HEK293 (cell line): ENCODE measurements at regions not wholly inside any gene's neighbourhood (a gene's known extent, or its start where the extent isn't known, plus 50 kb on each side); places are given as distances from the start of the nearest gene placed in this dataset.

Experiments used
- CTCF ChIA-PET: fragments of 350-600 bp; formaldehyde crosslinking; extraction: SDS; loops from one replicate; lab custom pipeline; 2021; ENCODE audit warnings: antibody characterized with exemption; lab: Yijun Ruan, JAX
- POLR2A ChIA-PET: fragments of 300-600 bp; formaldehyde crosslinking; extraction: SDS; loops from one replicate; lab custom pipeline; 2020; ENCODE audit warnings: antibody characterized with exemption, inconsistent platforms; lab: Yijun Ruan, JAX
- H3K27ac ChIP-seq: fragments of 200-500 bp; sonication (Bioruptor generic); 2 replicates; pipeline ENCODE4 v1.5.1; 2014; ENCODE audit warnings: low read depth, low read length, control low read depth, inconsistent platforms; ENCODE audit errors: extremely low read depth
- H3K36me3 ChIP-seq, 2 experiments: fragments of 200-500 bp in 1 of 2; sonication (Bioruptor generic) in 1 of 2; 1 replicate in 1 of 2; 2 replicates in 1 of 2; pipeline ENCODE4 v1.5.1; 2014 to 2017; ENCODE audit warnings: inconsistent platforms in 2 of 2, low read length in 2 of 2; ENCODE audit not compliant: control insufficient read depth in 2 of 2, insufficient read depth in 1 of 2
- H3K4me1 ChIP-seq: fragments of 200-500 bp; sonication (Bioruptor generic); 2 replicates; pipeline ENCODE4 v1.5.1; 2014; ENCODE audit warnings: mild to moderate bottlenecking, low read length, inconsistent platforms; ENCODE audit not compliant: control insufficient read depth, insufficient read depth
- H3K4me3 ChIP-seq: 2 replicates; pipeline ENCODE4 v1.5.1; 2011; ENCODE audit warnings: low read depth, mild to moderate bottlenecking, control low read depth, low read length, moderate library complexity
- H3K9me3 ChIP-seq: fragments of 200-500 bp; sonication (Bioruptor generic); 2 replicates; pipeline ENCODE4 v1.5.1; 2014; ENCODE audit warnings: low read depth, low read length, inconsistent platforms; ENCODE audit not compliant: control insufficient read depth, insufficient read depth
- FEZF1 ChIP-seq: fragments of 450-650 bp; formaldehyde crosslinking; IDR thresholded peaks from 2 replicates; pipeline ENCODE4 v1.5.1; 2016; ENCODE audit warnings: missing biosample characterization, missing genetic modification characterization
- GLIS2 ChIP-seq: fragments of 450-650 bp; formaldehyde crosslinking; IDR thresholded peaks from 2 replicates; pipeline ENCODE4 v1.5.1; 2016; ENCODE audit warnings: missing biosample characterization, missing genetic modification characterization
- HOXD13 ChIP-seq: sonication (generic); formaldehyde crosslinking; IDR thresholded peaks from 2 replicates; pipeline ENCODE4 v1.8.0; 2022; ENCODE audit warnings: missing genetic modification reagents, borderline replicate concordance
- KLF8 ChIP-seq: fragments of 450-650 bp; formaldehyde crosslinking; IDR thresholded peaks from 2 replicates; pipeline ENCODE4 v1.5.1; 2016; ENCODE audit warnings: missing biosample characterization, missing genetic modification characterization
- MZF1 ChIP-seq: fragments of 450-650 bp; formaldehyde crosslinking; IDR thresholded peaks from 2 replicates; pipeline ENCODE4 v1.5.1; 2017; ENCODE audit warnings: missing biosample characterization, missing genetic modification characterization, borderline replicate concordance
- SCRT1 ChIP-seq: fragments of 450-650 bp; formaldehyde crosslinking; IDR thresholded peaks from 2 replicates; pipeline ENCODE4 v1.5.1; 2016; ENCODE audit warnings: missing biosample characterization, missing genetic modification characterization, borderline replicate concordance
- SCRT2 ChIP-seq: fragments of 450-650 bp; formaldehyde crosslinking; IDR thresholded peaks from 2 replicates; pipeline ENCODE4 v1.5.1; 2016; ENCODE audit warnings: missing biosample characterization, missing genetic modification characterization
- YY2 ChIP-seq: fragments of 450-650 bp; formaldehyde crosslinking; IDR thresholded peaks from 2 replicates; pipeline ENCODE4 v1.5.1; 2016; ENCODE audit warnings: missing biosample characterization, missing genetic modification characterization
- ZBTB1 ChIP-seq: fragments of 450-650 bp; formaldehyde crosslinking; IDR thresholded peaks from 2 replicates; pipeline ENCODE4 v1.5.1; 2016; ENCODE audit warnings: missing biosample characterization, missing genetic modification characterization
- ZBTB48 ChIP-seq: fragments of 450-650 bp; formaldehyde crosslinking; IDR thresholded peaks from 2 replicates; pipeline ENCODE4 v1.5.1; 2016; ENCODE audit warnings: missing biosample characterization, missing genetic modification characterization
- ZBTB7A ChIP-seq: fragments of 450-650 bp; formaldehyde crosslinking; IDR thresholded peaks from 2 replicates; pipeline ENCODE4 v1.5.1; 2016; ENCODE audit warnings: low read depth, missing biosample characterization, missing genetic modification characterization
- ZFHX2 ChIP-seq: fragments of 450-650 bp; formaldehyde crosslinking; conservative IDR thresholded peaks from 2 replicates; pipeline ENCODE4 v1.5.1; 2016; ENCODE audit warnings: missing biosample characterization, missing genetic modification characterization
- ZNF133 ChIP-seq: fragments of 450-650 bp; formaldehyde crosslinking; IDR thresholded peaks from 2 replicates; pipeline ENCODE4 v1.5.1; 2016; ENCODE audit warnings: missing biosample characterization, missing genetic modification characterization
- ZNF214 ChIP-seq: fragments of 450-650 bp; formaldehyde crosslinking; IDR thresholded peaks from 2 replicates; pipeline ENCODE4 v1.5.1; 2017; ENCODE audit warnings: missing biosample characterization, mild to moderate bottlenecking, missing genetic modification characterization, borderline replicate concordance
- ZNF335 ChIP-seq: fragments of 450-650 bp; formaldehyde crosslinking; conservative IDR thresholded peaks from 2 replicates; pipeline ENCODE4 v1.5.1; 2016; ENCODE audit warnings: missing biosample characterization, missing genetic modification characterization
- ZNF391 ChIP-seq: fragments of 450-650 bp; formaldehyde crosslinking; IDR thresholded peaks from 2 replicates; pipeline ENCODE4 v1.5.1; 2016; ENCODE audit warnings: low read depth, missing biosample characterization, missing genetic modification characterization, borderline replicate concordance
- ZNF423 ChIP-seq: fragments of 450-650 bp; formaldehyde crosslinking; IDR thresholded peaks from 2 replicates; pipeline ENCODE4 v1.5.1; 2016; ENCODE audit warnings: missing biosample characterization, missing genetic modification characterization
- ZNF549 ChIP-seq: fragments of 450-650 bp; IDR thresholded peaks from 2 replicates; pipeline ENCODE4 v1.5.1; 2018; ENCODE audit warnings: missing biosample characterization, missing genetic modification characterization, mild to moderate bottlenecking, inconsistent platforms, moderate library complexity
- ZNF621 ChIP-seq: fragments of 450-650 bp; formaldehyde crosslinking; IDR thresholded peaks from 2 replicates; pipeline ENCODE4 v1.5.1; 2017; ENCODE audit warnings: missing biosample characterization, missing genetic modification characterization
- ZNF664 ChIP-seq: fragments of 450-650 bp; formaldehyde crosslinking; IDR thresholded peaks from 2 replicates; pipeline ENCODE4 v1.5.1; 2016; ENCODE audit warnings: missing biosample characterization, missing genetic modification characterization
- ZNF677 ChIP-seq: fragments of 450-650 bp; IDR thresholded peaks from 2 replicates; pipeline ENCODE4 v1.5.0; 2018; ENCODE audit warnings: missing biosample characterization, mild to moderate bottlenecking, missing genetic modification characterization, moderate library complexity
- TF ChIP-seq, protein P1 (sequence below): fragments of 450-650 bp; formaldehyde crosslinking; IDR thresholded peaks from 2 replicates; pipeline ENCODE4 v1.5.1; 2016; ENCODE audit warnings: missing biosample characterization, missing genetic modification characterization
- TF ChIP-seq, protein P2 (sequence below): fragments of 450-650 bp; formaldehyde crosslinking; IDR thresholded peaks from 2 replicates; pipeline ENCODE4 v1.5.1; 2016; ENCODE audit warnings: missing biosample characterization, missing genetic modification characterization
- TF ChIP-seq, protein P3 (sequence below): fragments of 450-650 bp; formaldehyde crosslinking; IDR thresholded peaks from 2 replicates; pipeline ENCODE4 v1.5.1; 2016; ENCODE audit warnings: missing biosample characterization, missing genetic modification characterization
- TF ChIP-seq, protein P4 (sequence below): fragments of 450-650 bp; IDR thresholded peaks from 2 replicates; pipeline ENCODE4 v1.5.1; 2018; ENCODE audit warnings: missing biosample characterization, mild to moderate bottlenecking, missing genetic modification characterization

DNA sequence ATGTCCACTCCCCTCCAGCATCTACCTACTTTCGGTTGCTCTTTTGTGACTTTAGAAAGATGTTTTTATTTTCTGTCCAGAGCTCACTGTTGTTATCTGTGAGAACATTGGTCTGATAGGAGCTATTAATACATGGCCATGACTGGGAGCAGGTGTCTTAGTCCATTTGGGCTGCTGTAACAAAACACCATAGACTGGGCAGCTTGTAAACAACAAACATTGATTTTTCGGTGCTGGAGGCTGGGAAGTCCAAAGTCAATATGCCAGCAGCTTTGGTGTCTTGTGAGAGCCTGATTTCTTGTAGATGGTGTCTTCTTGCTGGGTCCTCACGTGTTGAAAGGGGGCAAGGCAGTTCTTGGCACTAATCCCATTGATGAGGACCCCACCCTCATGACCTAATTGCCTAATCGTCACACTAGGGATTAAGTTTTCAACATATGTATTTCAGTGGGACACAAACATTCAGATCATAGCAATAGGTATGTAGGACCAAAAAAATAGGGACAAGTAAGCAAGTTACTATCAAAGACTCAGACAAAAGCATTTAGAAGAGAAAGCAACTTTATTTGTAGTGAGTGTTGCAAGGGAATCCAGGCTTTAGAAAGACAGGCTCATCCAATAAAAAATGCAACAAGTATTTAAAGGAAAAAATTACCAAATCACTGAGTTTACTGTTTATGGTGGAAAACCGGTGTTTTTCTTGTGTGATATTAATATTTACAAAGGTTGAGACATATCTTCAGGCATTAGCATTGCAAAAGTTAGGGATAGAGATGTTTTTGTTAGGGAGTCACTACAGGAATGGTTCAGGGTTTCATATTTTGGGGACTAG is 55.2 kb upstream of the WDR26 start:
- H3K36me3 ChIP-seq = no peaks in the 10 kb centered on the region
- ChIA-PET POLR2A (no interaction called here), CTCF (interaction anchor here (0.7 to 3.2 kb wide), 4 partner anchors 9 to 1151 kb away, joined by 3 to 17 read pairs (median 4); no protein-coding TSS in a partner anchor)
- TF ChIP-seq ZNF214 (tag by site-specific recombination) (no peak), ZNF549 (tag by site-specific recombination) (peak; percentile 70), ZNF335 (tag by site-specific recombination) (peak; percentile 61), ZNF621 (no peak), SCRT2 (tag by site-specific recombination) (peak; percentile 83), YY2 (no peak), ZBTB48 (tag by site-specific recombination) (no peak), ZBTB1 (tag by site-specific recombination) (no peak), ZBTB7A (no peak)
- TF ChIP-seq, protein P1, sequence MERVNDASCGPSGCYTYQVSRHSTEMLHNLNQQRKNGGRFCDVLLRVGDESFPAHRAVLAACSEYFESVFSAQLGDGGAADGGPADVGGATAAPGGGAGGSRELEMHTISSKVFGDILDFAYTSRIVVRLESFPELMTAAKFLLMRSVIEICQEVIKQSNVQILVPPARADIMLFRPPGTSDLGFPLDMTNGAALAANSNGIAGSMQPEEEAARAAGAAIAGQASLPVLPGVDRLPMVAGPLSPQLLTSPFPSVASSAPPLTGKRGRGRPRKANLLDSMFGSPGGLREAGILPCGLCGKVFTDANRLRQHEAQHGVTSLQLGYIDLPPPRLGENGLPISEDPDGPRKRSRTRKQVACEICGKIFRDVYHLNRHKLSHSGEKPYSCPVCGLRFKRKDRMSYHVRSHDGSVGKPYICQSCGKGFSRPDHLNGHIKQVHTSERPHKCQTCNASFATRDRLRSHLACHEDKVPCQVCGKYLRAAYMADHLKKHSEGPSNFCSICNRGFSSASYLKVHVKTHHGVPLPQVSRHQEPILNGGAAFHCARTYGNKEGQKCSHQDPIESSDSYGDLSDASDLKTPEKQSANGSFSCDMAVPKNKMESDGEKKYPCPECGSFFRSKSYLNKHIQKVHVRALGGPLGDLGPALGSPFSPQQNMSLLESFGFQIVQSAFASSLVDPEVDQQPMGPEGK (tag by site-specific recombination) = no peak
- no peak overlapping the region for H3K4me3 ChIP-seq
- H3K4me1 ChIP-seq = 0 out of 2 replicates have a peak, but pooled peaks cover 7% of the 10 kb centered on the region
- H3K9me3 ChIP-seq = no peaks in the 10 kb centered on the region
- H3K27ac ChIP-seq = no peak overlapping the region

DNA sequence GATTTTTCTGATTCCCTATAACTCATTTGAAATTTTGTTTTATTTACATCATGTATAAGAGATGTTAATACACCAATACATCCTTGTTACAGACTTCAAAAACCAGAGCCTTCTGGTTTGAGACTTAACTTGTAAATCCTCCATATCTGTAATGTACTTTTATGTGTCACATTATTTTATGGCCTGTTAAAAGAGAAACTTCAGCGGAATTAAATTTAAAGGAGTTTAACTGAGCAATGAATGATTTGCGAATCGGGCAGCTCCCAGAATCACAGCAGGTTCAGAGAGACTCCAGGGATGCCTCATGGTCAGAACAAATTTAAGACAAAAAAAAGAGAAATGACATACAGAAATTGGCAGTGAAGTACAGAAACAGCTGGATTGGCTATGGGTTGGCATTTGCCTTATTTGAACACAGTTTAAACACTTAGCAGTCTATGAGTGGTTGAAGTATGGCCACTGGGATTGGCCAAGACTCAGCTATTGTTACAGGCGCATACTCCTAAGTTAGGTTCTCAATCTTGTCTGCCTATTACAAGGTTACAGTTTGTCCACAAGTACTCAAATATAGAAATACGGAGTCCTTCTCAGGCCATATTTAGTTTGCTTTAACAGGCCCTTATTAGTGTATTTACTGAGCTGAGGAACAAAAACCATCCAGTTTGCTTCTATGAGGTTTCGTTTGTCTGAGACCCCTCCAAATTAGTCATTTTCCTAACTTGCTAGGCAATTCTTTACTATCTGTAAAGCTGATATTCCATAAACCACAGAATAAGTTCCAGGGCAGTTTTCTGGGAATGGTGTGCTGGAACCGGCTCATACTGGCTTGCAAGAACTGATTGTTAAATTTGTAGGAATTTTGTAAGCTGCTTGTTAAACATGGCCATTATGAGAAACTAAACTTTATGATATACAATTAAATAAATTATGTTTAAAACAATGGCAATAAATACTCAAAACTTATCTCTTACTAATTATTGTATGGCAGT is 56.2 kb upstream of the WDR26 start:
- Histone ChIP-seq H3K36me3 (no peaks in the 10 kb centered on the region), H3K27ac (no peak overlapping the region), H3K9me3 (no peaks in the 10 kb centered on the region), H3K4me3 (no peak overlapping the region), H3K4me1 (0 out of 2 replicates have a peak, but pooled peaks cover 7% of the 10 kb centered on the region)
- ChIA-PET CTCF (interaction anchor here (0.6 to 1.0 kb wide), 5 partner anchors 15 to 430 kb away, joined by 3 to 4 read pairs (median 3); no protein-coding TSS in a partner anchor), POLR2A (no interaction called here)
- TF ChIP-seq ZNF677 (tag by site-specific recombination) = no peak
- TF ChIP-seq ZNF133 = no peak
- TF ChIP-seq, protein P2, sequence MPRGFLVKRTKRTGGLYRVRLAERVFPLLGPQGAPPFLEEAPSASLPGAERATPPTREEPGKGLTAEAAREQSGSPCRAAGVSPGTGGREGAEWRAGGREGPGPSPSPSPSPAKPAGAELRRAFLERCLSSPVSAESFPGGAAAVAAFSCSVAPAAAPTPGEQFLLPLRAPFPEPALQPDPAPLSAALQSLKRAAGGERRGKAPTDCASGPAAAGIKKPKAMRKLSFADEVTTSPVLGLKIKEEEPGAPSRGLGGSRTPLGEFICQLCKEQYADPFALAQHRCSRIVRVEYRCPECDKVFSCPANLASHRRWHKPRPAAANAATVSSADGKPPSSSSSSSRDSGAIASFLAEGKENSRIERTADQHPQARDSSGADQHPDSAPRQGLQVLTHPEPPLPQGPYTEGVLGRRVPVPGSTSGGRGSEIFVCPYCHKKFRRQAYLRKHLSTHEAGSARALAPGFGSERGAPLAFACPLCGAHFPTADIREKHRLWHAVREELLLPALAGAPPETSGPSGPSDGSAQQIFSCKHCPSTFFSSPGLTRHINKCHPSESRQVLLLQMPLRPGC (tag by site-specific recombination) = no peak
- TF ChIP-seq ZNF664 (tag by site-specific recombination) = no peak
- no peak for TF ChIP-seq ZNF423
- TF ChIP-seq SCRT1 (tag by site-specific recombination) = no peak
- TF ChIP-seq MZF1 (tag by site-specific recombination) = no peak
- no peak for TF ChIP-seq GLIS2 (tag by site-specific recombination)
- TF ChIP-seq HOXD13 (CRISPR knock-in tag) = no peak
- peak; percentile 33 for TF ChIP-seq FEZF1 (tag by site-specific recombination)
- no peak for TF ChIP-seq ZFHX2 (tag by site-specific recombination)
- TF ChIP-seq ZNF335 (tag by site-specific recombination) = peak; percentile 17; the same call in 1 of the 2 replicates
- TF ChIP-seq KLF8 = no peak
- TF ChIP-seq, protein P3, sequence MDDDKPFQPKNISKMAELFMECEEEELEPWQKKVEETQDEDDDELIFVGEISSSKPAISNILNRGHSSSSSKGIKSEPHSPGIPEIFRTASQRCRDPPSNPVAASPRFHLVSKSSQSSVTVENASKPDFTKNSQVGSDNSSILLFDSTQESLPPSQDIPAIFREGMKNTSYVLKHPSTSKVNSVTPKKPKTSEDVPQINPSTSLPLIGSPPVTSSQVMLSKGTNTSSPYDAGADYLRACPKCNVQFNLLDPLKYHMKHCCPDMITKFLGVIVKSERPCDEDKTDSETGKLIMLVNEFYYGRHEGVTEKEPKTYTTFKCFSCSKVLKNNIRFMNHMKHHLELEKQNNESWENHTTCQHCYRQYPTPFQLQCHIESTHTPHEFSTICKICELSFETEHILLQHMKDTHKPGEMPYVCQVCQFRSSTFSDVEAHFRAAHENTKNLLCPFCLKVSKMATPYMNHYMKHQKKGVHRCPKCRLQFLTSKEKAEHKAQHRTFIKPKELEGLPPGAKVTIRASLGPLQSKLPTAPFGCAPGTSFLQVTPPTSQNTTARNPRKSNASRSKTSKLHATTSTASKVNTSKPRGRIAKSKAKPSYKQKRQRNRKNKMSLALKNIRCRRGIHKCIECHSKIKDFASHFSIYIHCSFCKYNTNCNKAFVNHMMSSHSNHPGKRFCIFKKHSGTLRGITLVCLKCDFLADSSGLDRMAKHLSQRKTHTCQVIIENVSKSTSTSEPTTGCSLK (tag by site-specific recombination) = no peak
- TF ChIP-seq ZNF391 (tag by site-specific recombination) = no peak
- TF ChIP-seq, protein P4, sequence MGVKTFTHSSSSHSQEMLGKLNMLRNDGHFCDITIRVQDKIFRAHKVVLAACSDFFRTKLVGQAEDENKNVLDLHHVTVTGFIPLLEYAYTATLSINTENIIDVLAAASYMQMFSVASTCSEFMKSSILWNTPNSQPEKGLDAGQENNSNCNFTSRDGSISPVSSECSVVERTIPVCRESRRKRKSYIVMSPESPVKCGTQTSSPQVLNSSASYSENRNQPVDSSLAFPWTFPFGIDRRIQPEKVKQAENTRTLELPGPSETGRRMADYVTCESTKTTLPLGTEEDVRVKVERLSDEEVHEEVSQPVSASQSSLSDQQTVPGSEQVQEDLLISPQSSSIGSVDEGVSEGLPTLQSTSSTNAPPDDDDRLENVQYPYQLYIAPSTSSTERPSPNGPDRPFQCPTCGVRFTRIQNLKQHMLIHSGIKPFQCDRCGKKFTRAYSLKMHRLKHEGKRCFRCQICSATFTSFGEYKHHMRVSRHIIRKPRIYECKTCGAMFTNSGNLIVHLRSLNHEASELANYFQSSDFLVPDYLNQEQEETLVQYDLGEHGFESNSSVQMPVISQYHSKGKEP = 0 out of 2 replicates have a peak, but pooled peaks have one; percentile 29
- no peak for TF ChIP-seq YY2
